ENCODE measurements at regions not wholly inside any gene's neighbourhood (a gene's known extent, or its start where the extent isn't known, plus 50 kb on each side); places are given as distances from the start of the nearest gene placed in this dataset.

- no peak for TF ChIP-seq BHLHE40 (IDR thresholded peaks at IDR 0.05; ENCODE audit: borderline replicate concordance)
- TF ChIP-seq SP1 (IDR thresholded peaks at IDR 0.05) = no peak
- no peak for TF ChIP-seq SUZ12 (IDR thresholded peaks at IDR 0.05)
- no peak for TF ChIP-seq FOXA1 (IDR thresholded peaks at IDR 0.05)
- TF ChIP-seq FOXK2 (IDR thresholded peaks at IDR 0.05) = no peak
- no peak for TF ChIP-seq TARDBP (IDR thresholded peaks at IDR 0.05)
Observed at GRCh38 chr5:97400537-97400936, 217.5 kb upstream of the RIOK2 start.
